ENCODE measurements at regions not wholly inside any gene's neighbourhood (a gene's known extent, or its start where the extent isn't known, plus 50 kb on each side); places are given as distances from the start of the nearest gene placed in this dataset.

GRCh38 chr5:2439608-2440007 lies 311.9 kb downstream of the IRX2 start:
- peaks cover 0 to 3% (median 0%) of the 10 kb centered on the region in 8 donors for H3K9me3 ChIP-seq
- no peak overlapping the region for H3K4me3 ChIP-seq
- no peak for DNase-seq
- no peak for TF ChIP-seq POLR2AphosphoS5 (IDR thresholded peaks at IDR 0.05)
- no peak for TF ChIP-seq POLR2A (IDR thresholded peaks at IDR 0.05)
- no peak for TF ChIP-seq CTCF (IDR thresholded peaks at IDR 0.05 in 8 of 11, conservative IDR thresholded peaks at IDR 0.05 in 3 of 11)
- intact Hi-C loops (cut with DNase I; ENCODE audit: low total_unique reads): no loop called here
- 90 to 95% (median 92%) methylated on average over 3 of the region's 3 CpGs for WGBS, 5 donors
- H3K27me3 ChIP-seq (replicated peaks in 1 of 7): peaks cover 0 to 5% (median 0%) of the 10 kb centered on the region in 7 donors
- no peaks in the 10 kb centered on the region for H3K4me1 ChIP-seq
- no peaks in the 10 kb centered on the region for H3K36me3 ChIP-seq
- H3K27ac ChIP-seq: no peak overlapping the region

- no peak for DNase-seq
- no peaks in the 10 kb centered on the region for H3K36me3 ChIP-seq
- H3K27me3 ChIP-seq (replicated peaks in 1 of 7): no peaks in the 10 kb centered on the region
- no peak overlapping the region for H3K4me3 ChIP-seq
- no peaks in the 10 kb centered on the region for H3K4me1 ChIP-seq
- peaks cover 0 to 3% (median 0%) of the 10 kb centered on the region in 8 donors for H3K9me3 ChIP-seq
- intact Hi-C loops (cut with DNase I; ENCODE audit: low total_unique reads): no loop called here
- TF ChIP-seq CTCF (IDR thresholded peaks at IDR 0.05 in 8 of 11, conservative IDR thresholded peaks at IDR 0.05 in 3 of 11): no peak
- TF ChIP-seq POLR2AphosphoS5 (IDR thresholded peaks at IDR 0.05): no peak
- no peak for TF ChIP-seq POLR2A (IDR thresholded peaks at IDR 0.05)
- no peak overlapping the region for H3K27ac ChIP-seq
- WGBS, 5 donors: 65 to 79% (median 71%) methylated on average over 6 of the region's 6 CpGs
These were observed 318.4 kb downstream of the IRX2 start for GRCh38 chr5:2433086-2433485.

- H3K4me1 ChIP-seq: no peaks in the 10 kb centered on the region
- peaks cover 0 to 3% (median 0%) of the 10 kb centered on the region in 8 donors for H3K9me3 ChIP-seq
- intact Hi-C loops (cut with DNase I; ENCODE audit: low total_unique reads): no loop called here
- no peaks in the 10 kb centered on the region for H3K27me3 ChIP-seq (replicated peaks in 1 of 7)
- no peak overlapping the region for H3K4me3 ChIP-seq
- TF ChIP-seq POLR2AphosphoS5 (IDR thresholded peaks at IDR 0.05) (no peak), CTCF (IDR thresholded peaks at IDR 0.05 in 8 of 11, conservative IDR thresholded peaks at IDR 0.05 in 3 of 11) (no peak), POLR2A (IDR thresholded peaks at IDR 0.05) (no peak)
- WGBS, 5 donors: 63 to 72% (median 67%) methylated on average over 14 of the region's 14 CpGs
- no peak overlapping the region for H3K27ac ChIP-seq
- no peaks in the 10 kb centered on the region for H3K36me3 ChIP-seq
- no peak for DNase-seq
These were observed 319.2 kb downstream of the IRX2 start for GRCh38 chr5:2432076-2432920.

- 62 to 70% (median 68%) methylated on average over 5 of the region's 5 CpGs for WGBS, 5 donors
- no peak overlapping the region for H3K27ac ChIP-seq
These were observed 320.9 kb downstream of the IRX2 start for GRCh38 chr5:2430606-2431005.

More at GRCh38 chr5:2430606-2431005, 320.9 kb downstream of the IRX2 start:
- H3K9me3 ChIP-seq: peaks cover 0 to 5% (median 1%) of the 10 kb centered on the region in 8 donors
- TF ChIP-seq POLR2A (IDR thresholded peaks at IDR 0.05) (no peak), POLR2AphosphoS5 (IDR thresholded peaks at IDR 0.05) (no peak), CTCF (IDR thresholded peaks at IDR 0.05 in 8 of 11, conservative IDR thresholded peaks at IDR 0.05 in 3 of 11) (no peak)
- DNase-seq: no peak
- no peaks in the 10 kb centered on the region for H3K4me1 ChIP-seq
- intact Hi-C loops (cut with DNase I; ENCODE audit: low total_unique reads): no loop called here
- H3K27me3 ChIP-seq (replicated peaks in 1 of 7): no peaks in the 10 kb centered on the region
- no peaks in the 10 kb centered on the region for H3K36me3 ChIP-seq
- no peak overlapping the region for H3K4me3 ChIP-seq

Data from spleen (tissue), 11 donors.